ENCODE measurements at regions not wholly inside any gene's neighbourhood (a gene's known extent, or its start where the extent isn't known, plus 50 kb on each side); places are given as distances from the start of the nearest gene placed in this dataset.

DNA sequence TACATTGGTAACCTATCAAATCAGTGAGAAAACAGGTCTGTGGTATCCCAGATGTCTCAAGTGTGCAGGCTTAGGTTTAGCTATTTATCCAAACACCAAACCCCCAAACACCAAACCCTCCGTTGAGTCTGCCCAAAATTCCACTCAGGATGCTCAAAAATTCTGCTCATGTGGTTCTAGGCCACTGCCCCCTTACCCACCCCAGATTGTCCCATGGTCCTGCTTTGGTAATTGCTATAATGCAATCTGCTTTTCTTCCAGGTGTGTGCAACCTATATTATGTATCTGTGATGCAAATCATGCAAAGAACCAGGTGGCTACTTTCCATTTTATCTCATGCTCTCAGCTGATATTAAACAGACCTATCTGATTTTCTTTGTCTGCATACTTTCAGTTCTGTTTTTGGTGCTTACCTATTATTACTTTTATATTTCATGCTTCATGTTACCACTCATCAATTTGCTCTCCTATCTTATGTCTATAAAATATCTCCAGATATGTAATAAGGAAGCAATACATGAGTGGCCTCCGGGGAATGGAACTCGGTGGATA is 123.7 kb downstream of the TOMM20 start:
- no peak overlapping the region for H3K4me3 ChIP-seq (ENCODE audit: low read depth, low read length)
- DNase-seq (ENCODE audit: low read depth), result no peak
- TF ChIP-seq, protein P1, sequence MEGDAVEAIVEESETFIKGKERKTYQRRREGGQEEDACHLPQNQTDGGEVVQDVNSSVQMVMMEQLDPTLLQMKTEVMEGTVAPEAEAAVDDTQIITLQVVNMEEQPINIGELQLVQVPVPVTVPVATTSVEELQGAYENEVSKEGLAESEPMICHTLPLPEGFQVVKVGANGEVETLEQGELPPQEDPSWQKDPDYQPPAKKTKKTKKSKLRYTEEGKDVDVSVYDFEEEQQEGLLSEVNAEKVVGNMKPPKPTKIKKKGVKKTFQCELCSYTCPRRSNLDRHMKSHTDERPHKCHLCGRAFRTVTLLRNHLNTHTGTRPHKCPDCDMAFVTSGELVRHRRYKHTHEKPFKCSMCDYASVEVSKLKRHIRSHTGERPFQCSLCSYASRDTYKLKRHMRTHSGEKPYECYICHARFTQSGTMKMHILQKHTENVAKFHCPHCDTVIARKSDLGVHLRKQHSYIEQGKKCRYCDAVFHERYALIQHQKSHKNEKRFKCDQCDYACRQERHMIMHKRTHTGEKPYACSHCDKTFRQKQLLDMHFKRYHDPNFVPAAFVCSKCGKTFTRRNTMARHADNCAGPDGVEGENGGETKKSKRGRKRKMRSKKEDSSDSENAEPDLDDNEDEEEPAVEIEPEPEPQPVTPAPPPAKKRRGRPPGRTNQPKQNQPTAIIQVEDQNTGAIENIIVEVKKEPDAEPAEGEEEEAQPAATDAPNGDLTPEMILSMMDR (IDR thresholded peaks at IDR 0.05; ENCODE audit: low read depth, low read length, missing control alignments), result no peak

DNA sequence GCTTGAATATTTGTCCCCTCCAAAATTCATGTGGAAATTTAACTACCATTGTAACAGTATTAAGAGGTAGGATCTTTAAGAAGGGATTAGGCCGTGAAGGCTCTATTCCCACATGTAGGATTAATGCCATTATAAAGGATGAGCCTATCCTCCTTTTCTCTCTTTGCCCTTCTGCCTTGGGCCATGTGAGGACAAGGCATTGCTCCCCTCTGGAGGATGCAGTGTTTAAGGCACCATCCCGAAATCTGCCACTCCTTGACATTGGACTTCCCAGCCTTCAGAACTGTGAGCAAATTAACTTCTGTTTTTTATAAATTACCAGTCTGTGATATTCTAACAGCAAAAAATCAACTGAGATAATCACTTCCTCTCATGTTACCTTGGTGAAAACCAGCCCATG is 124.4 kb downstream of the TOMM20 start:
- H3K4me3 ChIP-seq (ENCODE audit: low read depth, low read length), result no peak overlapping the region
- DNase-seq (ENCODE audit: low read depth), result no peak
- TF ChIP-seq, protein P1 (IDR thresholded peaks at IDR 0.05; ENCODE audit: low read depth, low read length, missing control alignments), result no peak

DNA sequence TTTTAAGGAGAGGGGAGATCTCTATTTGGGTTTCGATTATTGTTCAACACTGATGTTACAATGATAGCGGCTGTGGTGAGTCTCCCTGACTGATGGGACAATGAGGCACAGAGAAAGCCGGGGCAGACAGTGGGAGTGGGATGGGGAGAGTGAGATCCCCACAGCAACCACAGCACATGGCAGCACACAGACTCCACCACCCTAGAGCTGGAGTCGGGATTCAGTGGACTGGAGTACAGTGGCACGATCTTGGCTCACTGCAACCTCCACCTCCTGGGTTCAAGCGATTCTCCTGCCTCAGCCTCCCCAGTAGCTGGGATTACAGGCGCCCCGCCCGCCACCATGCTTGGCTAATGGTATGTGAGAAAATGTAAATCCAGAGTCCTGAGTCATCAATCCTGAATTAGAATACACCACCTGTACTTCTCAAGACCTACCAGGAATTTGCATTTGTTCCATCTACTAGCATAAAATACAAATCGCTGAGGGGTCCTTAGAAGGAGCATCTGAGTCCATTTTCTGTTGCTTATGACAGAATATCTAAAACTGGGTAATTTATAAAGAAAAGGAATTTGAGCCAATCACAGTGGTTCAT is 125.8 kb downstream of the TOMM20 start:
- TF ChIP-seq, protein P1 (IDR thresholded peaks at IDR 0.05; ENCODE audit: low read depth, low read length, missing control alignments), result no peak
- H3K4me3 ChIP-seq (ENCODE audit: low read depth, low read length), result no peak overlapping the region
- DNase-seq (ENCODE audit: low read depth), result no peak

DNA sequence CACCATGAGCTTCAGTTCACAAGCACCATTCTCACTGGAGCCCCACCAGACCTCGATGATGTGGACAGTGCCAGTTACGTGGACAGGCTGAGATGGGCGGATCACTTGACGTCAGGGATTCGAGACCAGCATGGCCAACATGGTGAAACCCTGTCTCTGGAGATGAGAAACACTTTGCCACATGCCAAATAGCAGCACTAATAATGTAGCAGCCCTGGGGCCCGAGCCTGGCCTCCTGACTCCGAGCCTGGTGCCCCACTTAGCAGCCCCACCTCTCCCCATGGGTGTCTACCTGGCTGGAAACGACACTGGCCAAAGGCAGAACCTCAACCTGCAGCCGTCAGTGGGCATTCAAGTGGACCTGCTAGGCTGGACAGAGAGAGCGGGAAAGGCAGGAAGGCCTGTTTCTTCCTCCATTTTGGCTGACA is 129.1 kb downstream of the TOMM20 start:
- H3K4me3 ChIP-seq (ENCODE audit: low read depth, low read length), result no peak overlapping the region
- TF ChIP-seq, protein P1 (IDR thresholded peaks at IDR 0.05; ENCODE audit: low read depth, low read length, missing control alignments), result no peak
- DNase-seq (ENCODE audit: low read depth), result no peak

DNA sequence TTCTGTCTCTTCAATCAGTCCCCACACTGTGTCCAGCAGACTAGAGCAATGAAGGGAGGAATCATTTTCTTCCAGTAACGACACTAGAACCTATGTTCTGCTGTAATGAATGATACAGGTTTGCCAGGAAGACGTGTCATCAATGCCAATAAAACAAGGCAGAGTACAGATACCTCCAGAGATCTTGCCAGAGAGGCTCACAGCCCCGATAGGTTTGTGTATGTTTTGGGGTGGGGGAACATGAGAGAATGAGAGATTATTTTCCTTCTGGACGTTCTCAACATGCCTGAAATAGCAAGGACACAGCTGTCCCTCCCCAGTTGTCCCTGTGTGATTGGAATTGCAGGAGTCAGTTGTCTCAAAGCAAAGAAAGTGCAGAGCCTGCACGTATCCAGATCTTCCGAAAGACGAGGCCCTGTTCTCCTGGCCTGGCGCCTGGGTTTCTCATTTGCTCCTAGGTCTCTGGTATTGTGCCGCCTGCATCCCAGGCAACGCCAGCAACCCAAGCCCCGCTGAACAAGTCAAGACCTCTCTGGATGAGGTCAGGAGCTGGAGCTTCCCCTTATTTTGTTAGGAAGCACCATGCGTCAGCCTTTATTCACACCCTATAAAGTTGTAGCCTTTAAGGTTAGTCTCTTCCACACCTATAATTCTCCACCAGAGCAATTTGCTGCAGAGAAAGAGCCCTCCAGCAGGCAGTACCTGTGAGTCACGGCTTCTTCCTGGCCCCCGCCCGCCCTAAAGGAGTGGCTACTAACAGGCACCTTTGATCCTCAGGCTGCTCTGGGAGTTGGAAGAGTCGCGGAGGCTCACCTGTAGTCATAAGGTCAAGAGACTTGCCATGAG is 130.5 kb downstream of the TOMM20 start:
- no peak for DNase-seq (ENCODE audit: low read depth)
- no peak overlapping the region for H3K4me3 ChIP-seq (ENCODE audit: low read depth, low read length)
- TF ChIP-seq, protein P1 (IDR thresholded peaks at IDR 0.05; ENCODE audit: low read depth, low read length, missing control alignments), result no peak

DNA sequence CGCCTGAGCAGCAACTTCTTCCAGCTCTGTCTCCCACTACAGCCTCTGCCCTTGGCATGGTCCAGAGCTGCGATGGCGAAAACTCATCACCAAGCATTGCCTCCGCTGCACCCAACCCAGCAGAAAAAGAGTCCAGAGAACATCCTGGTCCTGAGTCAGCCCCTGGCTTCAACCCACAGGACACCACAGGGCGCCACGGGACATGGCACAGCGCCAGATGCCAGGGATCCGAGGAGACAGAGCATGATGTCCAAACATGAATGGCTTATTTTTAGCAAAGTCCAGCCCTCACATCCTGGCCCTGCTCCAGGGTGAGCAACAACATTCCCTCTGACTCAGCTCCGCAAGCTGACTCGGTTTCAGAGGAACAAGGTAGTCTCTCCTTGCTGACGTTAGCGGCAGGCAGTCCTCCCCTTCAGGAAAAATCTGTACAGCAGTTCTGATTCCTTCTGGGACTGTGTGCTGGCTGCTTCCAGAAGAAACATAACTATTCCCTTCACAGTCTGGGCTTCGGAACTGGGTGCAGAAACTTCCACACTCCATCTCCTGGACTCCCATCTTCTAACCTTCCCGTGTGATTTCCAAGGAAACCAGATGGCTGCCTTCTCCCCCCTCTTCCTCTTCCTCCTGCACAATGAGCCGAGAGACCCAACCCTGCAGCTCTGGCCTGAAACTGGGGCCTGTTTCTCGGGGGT is 131.3 kb downstream of the TOMM20 start:
- no peak overlapping the region for H3K4me3 ChIP-seq (ENCODE audit: low read depth, low read length)
- DNase-seq (ENCODE audit: low read depth), result no peak
- TF ChIP-seq, protein P1 (IDR thresholded peaks at IDR 0.05; ENCODE audit: low read depth, low read length, missing control alignments), result no peak

Measured in GM12864 (cell line).